Stimulated activated CD8-positive, alpha-beta memory T cell treated with anti-CD3 and anti-CD28 coated beads, Interleukin-12 subunit alpha, Interleukin-12 subunit beta, amount 100 ng/mL, for 4 hours (primary cell): ENCODE measurements at regions not wholly inside any gene's neighbourhood (a gene's known extent, or its start where the extent isn't known, plus 50 kb on each side); places are given as distances from the start of the nearest gene placed in this dataset.

Experiments
- DNase-seq: peaks from one replicate; pipeline ENCODE4 v3.0.0-alpha.2; 2020; ENCODE audit warnings: low read depth

DNA sequence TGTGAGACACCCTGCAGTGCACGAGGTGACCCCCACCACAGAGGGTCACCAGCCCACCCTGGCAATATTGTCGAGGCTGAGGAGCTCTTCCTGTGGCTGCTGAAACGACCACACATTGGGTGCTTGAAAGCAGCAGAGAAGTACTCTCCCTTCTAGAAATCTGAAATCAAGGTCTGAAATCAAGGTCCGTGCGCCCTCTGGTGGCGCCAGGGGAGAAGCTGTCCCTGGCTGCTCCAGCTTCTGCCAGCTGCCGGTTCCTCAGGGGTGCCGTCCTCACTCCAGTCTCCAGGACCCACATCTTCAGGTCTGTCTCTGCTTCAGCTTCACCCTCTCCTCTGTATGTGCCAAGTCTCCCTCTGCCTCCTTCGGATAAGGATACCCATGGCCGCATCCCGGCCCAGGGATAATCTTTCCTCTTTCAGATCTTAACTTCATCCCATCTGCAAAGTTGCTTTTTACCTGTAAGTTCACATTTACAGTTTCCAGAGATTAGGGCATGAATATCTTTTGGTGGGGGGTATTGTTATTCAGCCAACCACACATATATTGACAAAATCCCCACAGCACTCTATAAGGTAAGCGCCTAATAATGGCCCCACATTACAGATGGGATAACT, 108.3 kb upstream of the PHACTR3 start:
- DNase-seq: peak; percentile 14

DNA sequence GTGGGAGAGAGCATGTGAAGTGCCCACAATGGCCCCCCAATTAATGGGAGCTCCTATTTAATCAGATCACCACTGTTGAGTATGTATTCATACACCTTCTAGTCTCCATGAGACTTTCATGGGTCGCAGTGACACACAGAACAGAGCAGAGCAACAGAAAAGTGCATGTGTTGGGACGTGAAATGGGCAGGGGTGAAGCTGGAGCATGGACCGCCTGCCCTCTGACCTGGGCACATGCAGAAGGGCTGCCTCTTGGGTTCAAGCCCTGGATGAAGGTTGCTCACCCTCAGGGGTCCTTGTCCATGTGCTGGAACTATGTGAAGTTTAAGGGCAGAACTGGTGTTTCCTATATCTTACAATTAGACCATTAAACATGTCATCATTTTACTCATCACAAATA, 106.0 kb upstream of the PHACTR3 start:
- DNase-seq: no peak

DNA sequence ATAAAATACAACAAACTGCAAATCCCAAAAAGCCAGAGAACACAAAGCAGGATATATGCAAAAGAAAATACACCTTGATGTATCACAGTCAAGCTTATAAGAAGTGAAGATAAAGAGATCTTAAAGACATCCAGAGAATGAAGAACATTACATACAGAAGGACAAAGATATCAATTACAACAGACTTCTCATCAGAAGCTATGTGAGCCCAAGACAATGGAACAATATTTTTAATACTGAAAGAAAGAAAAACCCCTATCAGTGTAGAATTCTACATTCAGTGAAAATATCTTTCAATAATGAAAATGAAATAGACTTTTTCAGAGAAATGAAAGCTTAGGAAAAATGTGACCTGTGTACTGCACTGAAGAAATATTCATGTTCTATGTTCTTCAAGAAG, 104.5 kb upstream of the PHACTR3 start:
- no peak for DNase-seq

DNA sequence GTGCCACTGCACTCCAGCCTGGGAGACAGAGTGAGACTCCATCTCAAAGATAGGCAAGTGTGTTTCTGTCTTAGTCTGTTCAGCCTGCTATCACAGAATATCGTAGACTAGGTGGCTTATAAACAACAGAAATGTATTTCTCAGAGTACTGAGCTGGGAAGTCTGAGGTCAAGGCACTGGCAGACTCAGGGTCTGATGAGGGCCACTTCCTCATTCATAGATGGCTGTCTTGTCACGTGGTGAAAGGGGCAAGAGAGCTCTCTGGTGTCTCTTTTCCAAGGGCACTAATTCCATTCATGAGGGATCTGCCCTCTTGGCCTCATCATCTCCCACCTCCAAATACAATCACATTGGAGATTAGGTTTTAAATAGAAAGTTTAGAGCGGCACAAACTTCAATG, 95.6 kb upstream of the PHACTR3 start:
- no peak for DNase-seq

DNA sequence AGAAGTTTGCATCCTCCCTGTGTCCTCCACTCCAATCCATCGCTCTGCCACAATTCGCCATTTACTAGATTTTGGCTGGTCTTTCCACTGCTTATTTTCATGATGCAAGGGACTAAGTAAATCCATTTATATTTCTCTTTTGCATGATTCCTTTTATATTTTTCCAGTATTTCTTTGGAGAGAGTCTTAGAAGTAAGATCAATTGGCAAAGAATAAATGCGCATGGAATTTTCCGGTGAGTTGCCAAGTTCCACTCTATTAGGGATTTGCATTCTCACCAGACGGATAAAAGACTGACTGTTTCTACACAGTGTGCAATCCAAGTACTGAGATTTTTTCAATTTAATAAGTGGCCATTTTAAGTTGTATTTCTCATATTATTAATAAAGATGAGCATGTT, 91.7 kb upstream of the PHACTR3 start:
- DNase-seq: no peak

DNA sequence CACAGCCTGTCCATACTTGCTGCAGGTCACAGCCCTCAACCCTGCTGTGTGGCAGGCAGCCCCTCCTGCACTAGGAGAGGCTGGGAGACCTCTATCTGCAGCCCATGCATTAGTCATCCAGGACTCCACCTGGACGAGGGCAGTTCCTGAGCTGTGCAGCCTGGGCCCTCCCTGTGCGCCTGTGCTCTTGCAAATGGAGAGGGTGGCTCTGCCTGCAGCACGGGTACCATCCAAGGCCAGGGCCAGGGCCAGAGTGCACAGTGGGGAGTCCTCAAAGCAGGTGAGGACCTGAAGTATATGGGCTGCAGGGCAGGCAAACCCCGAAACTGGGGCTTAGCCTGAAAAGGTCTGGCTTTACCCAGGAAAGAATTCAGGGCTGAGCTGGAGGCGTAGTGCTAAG, 89.8 kb upstream of the PHACTR3 start:
- DNase-seq: no peak

DNA sequence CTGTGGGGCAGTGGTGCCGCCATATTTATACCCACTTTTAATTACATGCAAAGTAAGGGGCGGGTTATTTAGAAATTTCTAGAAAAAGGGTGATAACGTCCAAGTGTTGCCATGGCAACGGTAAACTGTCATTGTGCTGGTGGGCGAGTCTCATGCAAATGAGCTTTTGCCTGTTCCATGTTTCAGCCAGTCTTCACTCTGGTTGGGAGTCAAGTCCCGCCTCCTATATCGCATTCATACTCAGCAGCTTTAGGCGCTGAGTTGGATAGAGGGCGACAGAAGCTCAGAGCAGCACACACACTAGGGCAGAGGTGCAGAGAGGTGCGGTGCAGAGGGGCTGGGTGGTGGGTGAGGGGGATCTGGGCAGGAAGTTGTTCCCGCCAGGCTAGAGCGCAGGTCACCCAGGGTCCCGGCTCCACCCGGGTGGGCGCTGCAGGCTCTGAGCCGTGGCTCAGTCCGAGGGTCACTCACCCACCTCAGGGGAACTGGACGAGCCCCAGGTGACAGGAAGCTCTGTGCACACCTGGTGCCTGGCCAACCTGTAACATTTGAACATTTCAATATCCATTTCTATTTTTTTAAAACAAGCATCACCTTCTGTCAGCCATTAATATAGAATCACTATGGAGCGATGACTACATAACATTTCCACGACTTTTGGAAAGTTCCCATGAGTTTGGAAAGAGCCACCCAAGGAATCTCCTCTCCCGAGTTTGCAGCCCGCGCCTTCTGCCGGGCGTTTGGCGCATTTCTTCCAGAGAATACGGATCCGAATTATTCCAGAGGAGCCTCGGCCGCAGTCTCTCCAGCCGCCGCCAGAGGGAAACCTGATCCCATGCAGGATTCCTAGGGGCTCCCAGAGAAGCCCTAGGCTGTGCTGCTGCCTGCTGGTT, 89.1 kb upstream of the PHACTR3 start:
- no peak for DNase-seq

DNA sequence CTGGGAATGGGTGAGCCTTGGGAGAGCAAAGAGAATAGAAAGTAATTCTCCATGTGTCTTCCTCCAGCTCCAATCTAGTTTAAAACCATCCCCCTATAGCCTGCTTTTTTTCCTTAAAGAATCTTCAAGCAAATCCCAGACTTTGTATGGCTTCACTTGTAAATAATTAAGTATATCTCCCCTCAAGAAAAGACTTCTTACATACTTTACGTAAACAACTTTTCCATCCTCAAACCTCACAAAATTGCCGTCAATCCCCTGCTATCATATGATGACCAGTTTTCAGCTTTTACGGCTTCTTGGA, 88.5 kb upstream of the PHACTR3 start:
- no peak for DNase-seq

DNA sequence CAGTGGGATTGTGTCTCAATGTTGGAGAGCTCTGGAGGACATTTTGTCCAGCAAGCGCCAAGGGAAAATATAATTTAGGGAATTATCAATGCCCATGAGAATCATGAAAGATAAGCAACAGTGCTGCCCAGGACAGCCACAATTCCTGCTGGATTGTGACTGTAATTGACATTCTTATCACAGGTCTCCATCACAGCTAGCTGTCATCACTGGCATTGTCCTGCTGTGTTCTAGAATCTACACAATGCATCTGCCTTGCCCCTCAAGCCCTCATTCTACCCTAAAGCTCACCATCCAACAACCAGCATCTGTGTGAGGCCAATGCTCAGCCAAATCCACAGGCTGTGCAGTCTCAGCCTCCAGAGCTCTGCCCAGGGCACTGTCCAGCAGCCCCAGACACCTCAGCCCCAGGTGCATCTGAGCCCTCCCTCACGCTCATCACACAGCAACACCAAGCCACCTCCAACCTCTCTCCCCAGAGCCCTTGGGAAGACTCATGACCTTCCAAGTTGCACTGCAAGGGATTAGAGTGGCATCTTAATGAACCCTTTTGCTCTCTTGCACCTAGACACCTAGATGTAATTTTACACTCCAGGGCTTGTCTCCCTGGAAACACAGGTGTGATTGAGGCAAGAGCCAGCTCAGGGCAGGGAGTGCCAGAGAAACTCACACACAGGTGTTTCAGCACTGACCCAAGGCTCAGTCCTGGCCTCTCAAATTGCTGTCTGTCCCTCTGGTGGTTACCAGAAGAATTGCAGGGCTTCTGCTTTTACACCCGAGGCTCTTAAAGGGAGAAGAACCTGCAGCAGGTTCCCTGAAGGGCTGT, 85.2 kb upstream of the PHACTR3 start:
- DNase-seq: no peak

DNA sequence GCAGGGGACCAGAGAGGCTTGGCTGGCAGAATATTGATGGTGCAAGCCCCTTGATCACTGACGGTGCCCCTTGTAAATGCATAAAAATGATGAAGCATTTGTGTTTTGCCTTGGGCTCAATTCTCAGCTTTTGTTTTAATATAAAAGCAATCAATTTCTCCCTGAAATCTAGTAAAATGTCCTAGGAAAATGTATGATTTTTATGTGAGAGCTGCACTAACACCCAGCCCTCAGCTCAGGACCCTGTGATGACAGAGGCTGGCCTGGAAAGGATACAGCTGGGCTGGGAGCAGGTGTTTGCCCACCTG, 84.7 kb upstream of the PHACTR3 start:
- no peak for DNase-seq

DNA sequence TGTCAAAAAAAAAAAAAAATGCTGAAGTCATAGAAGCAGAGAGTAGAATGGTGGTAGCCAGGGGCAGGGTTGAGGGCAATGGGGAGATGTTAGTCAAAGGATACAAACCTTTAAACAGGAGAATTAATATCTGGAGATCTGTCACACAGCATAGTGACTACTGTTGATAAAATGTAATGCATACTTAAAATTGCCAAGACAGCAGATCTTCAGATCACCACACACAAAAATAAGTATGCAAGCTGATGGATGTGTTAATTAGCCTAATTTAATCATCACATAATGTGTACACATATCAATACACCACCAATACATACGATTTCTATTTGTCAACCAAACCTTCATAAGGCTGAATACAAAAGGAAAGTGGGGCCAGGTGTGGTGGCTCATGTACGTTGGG, 83.5 kb upstream of the PHACTR3 start:
- no peak for DNase-seq

DNA sequence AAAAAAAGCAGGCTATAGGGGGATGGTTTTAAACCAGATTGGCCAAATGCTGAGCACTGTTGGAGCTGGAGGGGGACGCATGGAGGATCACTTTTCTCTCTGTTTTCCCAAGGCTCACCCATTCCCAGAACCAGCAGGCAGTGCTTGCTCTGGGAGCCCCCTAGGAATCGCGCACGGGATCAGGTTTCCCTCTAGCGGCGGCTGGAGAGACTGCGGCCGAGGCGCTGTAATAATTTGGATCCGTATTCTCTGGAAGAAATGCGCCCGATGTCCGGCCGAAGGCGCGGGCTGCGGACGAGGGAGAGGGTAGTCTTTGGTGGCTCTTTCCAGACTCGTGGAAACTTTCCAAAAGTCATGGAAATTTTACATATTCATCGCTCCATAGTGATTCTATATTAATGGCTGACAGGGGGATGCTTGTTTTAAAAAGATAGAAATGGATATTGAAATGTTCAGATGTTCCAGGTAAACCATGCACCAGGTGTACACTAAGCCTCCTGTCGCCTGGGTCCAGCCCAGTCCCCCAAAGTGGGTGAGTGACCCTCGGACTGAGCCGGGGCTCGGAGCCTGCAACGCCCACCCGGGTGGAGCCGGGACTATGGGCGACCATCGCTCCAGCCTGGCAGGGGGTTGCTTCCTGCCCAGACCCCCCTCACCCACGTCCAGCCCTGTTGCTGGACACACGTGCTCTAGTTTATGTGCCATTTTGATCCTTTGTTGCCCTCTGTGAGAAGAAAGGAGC, 78.7 kb upstream of the PHACTR3 start:
- no peak for DNase-seq

DNA sequence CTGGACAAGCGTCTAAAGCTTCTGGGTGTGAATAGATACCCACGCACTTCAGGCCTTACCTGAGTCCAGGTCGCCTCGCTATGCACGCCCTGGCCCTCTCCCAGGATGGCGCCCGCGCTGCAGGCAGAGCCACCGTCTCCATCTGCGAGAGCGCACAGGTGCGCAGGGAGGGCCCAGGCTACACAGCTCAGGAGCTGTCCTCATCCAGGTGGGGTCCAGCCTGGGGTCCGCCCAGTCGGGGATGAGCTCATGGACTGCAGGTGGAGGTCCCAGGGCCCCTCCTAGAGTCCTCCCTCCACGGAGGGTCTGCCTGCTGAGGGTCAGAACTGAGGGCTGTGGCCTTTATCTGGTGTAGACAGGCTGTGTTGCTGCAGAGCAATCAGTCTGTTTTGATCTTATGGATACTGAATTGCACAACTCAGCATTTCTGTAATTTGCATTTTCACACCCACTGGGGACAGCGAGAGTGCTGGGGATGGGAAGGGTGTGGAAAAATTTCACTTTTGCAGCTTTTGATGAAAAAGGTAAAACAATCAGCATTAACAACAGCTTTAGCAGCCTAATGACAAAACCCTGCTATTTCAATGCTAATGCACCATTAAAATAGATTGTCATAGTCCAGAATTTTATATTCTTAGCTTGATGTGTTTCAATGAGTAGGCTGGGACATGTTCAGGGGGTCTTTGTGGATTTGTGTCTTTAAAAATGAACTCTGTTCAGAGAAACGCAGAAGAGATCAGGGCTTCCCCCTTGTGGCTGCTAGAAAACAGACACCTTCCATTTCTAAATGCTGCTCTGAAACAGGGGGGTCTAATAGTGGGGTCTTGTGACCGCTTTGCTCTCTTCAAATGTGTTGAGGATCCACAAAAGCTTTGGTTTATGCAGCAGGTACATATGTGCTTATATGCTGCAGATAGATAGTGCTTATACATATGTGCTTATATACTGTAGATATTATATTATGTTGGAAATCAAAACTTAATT, 77.8 kb upstream of the PHACTR3 start:
- DNase-seq: no peak

DNA sequence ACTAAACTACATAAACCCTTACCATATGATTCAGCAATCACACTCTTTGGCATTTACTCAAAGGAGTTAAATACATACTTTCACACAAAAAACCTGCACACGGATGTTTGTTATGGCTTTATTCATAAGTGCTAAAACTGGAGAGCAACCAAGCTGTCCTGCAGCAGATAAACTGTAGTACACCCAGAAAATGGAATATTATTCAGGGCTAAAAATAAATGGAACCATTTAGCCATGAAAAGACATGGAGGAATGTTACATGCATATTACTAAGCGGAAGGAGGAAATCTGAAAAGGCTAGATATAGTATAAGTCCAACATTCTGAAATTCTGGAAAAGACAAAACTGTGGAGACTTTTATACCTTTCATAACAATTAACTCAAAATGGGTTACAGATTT, 73.6 kb upstream of the PHACTR3 start:
- DNase-seq: no peak

DNA sequence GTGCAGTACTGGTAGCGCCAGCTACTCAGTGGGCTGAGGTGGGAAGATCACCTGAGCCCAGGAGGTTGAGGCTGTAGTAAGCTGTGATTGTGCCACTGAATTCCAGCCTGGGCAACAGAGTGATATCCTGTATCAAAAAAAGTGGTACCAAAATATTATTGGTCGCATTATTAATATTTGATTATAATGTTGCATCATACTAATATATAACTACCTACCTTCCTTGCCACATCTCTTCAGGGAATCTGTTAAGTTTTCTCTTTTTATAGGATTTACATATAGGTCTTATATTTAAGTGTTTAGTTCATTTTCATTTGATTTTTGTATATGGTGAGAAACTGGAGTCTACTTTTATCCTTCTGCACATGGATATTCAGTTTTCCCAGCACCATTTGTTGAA, 66.3 kb upstream of the PHACTR3 start:
- DNase-seq: no peak

DNA sequence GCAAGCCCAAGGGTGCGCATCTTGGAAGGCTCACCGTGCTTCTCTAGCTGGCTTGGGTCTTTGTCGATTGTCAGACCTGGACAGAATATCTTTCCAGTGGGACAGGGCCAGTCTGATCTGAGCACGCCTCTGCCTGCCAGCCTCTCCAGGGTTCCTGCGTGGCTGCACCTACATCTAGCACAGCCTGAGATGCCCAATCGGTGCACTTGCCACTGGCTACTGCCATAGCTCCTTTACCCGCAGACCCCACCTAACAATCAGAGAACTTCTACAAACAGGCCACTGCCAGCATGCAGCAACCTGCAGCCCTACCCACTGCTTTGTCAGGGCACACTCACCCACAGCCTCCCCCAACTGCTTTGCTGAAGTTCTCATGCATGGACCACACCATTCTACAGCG, 56.7 kb upstream of the PHACTR3 start:
- DNase-seq: no peak
